Trophoblast cell (in vitro differentiated cells and primary cell): ENCODE measurements at regions not wholly inside any gene's neighbourhood (a gene's known extent, or its start where the extent isn't known, plus 50 kb on each side); places are given as distances from the start of the nearest gene placed in this dataset.

Source experiments
- DNase-seq, 2 donors: peaks; one replicate each; pipeline ENCODE4 v3.0.0-alpha.2; 2016
- H2AFZ ChIP-seq: 2 replicates; pipeline ENCODE4 v1.6.1; 2013; ENCODE audit warnings: low read length, moderate library complexity, mild to moderate bottlenecking; ENCODE audit not compliant: insufficient read depth, poor library complexity
- H2AK5ac ChIP-seq: 2 replicates; pipeline ENCODE4 v1.6.1; 2013; ENCODE audit warnings: mild to moderate bottlenecking, low read length
- H2BK120ac ChIP-seq: 2 replicates; pipeline ENCODE4 v1.6.1; 2013; ENCODE audit warnings: low read length, mild to moderate bottlenecking, moderate library complexity; ENCODE audit not compliant: insufficient read depth, poor library complexity
- H2BK12ac ChIP-seq: 2 replicates; pipeline ENCODE4 v1.6.1; 2013; ENCODE audit warnings: mild to moderate bottlenecking, low read length, moderate library complexity
- H2BK5ac ChIP-seq: 2 replicates; pipeline ENCODE4 v1.6.1; 2013; ENCODE audit warnings: low read length, low read depth, moderate library complexity, mild to moderate bottlenecking; ENCODE audit not compliant: poor library complexity
- H3K14ac ChIP-seq: 2 replicates; pipeline ENCODE4 v1.6.1; 2013; ENCODE audit warnings: mild to moderate bottlenecking, low read length
- H3K18ac ChIP-seq: 2 replicates; pipeline ENCODE4 v1.6.1; 2013; ENCODE audit warnings: mild to moderate bottlenecking, low read length
- H3K23ac ChIP-seq: 2 replicates; pipeline ENCODE4 v1.6.1; 2013; ENCODE audit warnings: low read length
- H3K27ac ChIP-seq: 2 replicates; pipeline ENCODE4 v1.5.1; 2013; ENCODE audit warnings: low read depth, mild to moderate bottlenecking, inconsistent platforms, low read length, moderate library complexity
- H3K27me3 ChIP-seq: 2 replicates; pipeline ENCODE4 v1.6.1; 2013; ENCODE audit warnings: inconsistent platforms, mild to moderate bottlenecking, low read length, moderate library complexity; ENCODE audit not compliant: insufficient read depth
- H3K36me3 ChIP-seq, 2 experiments: 1 replicate in 1 of 2; 2 replicates in 1 of 2; pipeline ENCODE4 v1.6.1; 2013; ENCODE audit warnings: low read length in 2 of 2, mild to moderate bottlenecking in 2 of 2, moderate library complexity in 1 of 2; ENCODE audit not compliant: insufficient read depth in 2 of 2, control insufficient read depth in 1 of 2
- H3K4ac ChIP-seq: 2 replicates; pipeline ENCODE4 v1.6.1; 2013; ENCODE audit warnings: low read depth, mild to moderate bottlenecking, low read length, moderate library complexity
- H3K4me1 ChIP-seq, 2 experiments: 1 replicate in 1 of 2; 2 replicates in 1 of 2; pipeline ENCODE4 v1.6.1; 2013; ENCODE audit warnings: low read length in 2 of 2, mild to moderate bottlenecking in 2 of 2, moderate library complexity in 1 of 2; ENCODE audit not compliant: insufficient read depth in 2 of 2, control insufficient read depth in 1 of 2
- H3K4me2 ChIP-seq: 2 replicates; pipeline ENCODE4 v1.6.1; 2013; ENCODE audit warnings: inconsistent platforms, mild to moderate bottlenecking, low read length, moderate library complexity
- H3K4me3 ChIP-seq: 2 replicates; pipeline ENCODE4 v1.5.1; 2013; ENCODE audit warnings: mild to moderate bottlenecking, low read depth, low read length, inconsistent platforms
- H3K79me1 ChIP-seq: one replicate; pipeline ENCODE4 v1.6.1; 2013; ENCODE audit warnings: low read length
- H3K79me2 ChIP-seq: 2 replicates; pipeline ENCODE4 v1.6.1; 2013; ENCODE audit warnings: low read length, mild to moderate bottlenecking; ENCODE audit not compliant: control insufficient read depth, insufficient read depth, poor library complexity
- H3K9ac ChIP-seq: 2 replicates; pipeline ENCODE4 v1.6.1; 2013; ENCODE audit warnings: mild to moderate bottlenecking, low read length
- H3K9me3 ChIP-seq: 2 replicates; pipeline ENCODE4 v1.6.1; 2013; ENCODE audit warnings: low read depth, mild to moderate bottlenecking, control low read depth, inconsistent platforms, low read length; ENCODE audit not compliant: insufficient read depth
- H4K12ac ChIP-seq: 2 replicates; pipeline ENCODE4 v1.6.1; 2013; ENCODE audit warnings: low read depth, mild to moderate bottlenecking, low read length, moderate library complexity
- H4K8ac ChIP-seq: 2 replicates; pipeline ENCODE4 v1.6.1; 2013; ENCODE audit warnings: low read depth, mild to moderate bottlenecking, low read length, moderate library complexity
- H4K91ac ChIP-seq: one replicate; pipeline ENCODE4 v1.6.1; 2013; ENCODE audit warnings: low read depth, mild to moderate bottlenecking, low read length, moderate library complexity
- WGBS: extraction: QIAGEN DNeasy Blood & Tissue Kit; methylation state at CpG from one replicate; pipeline ENCODE4 v1.1.7; 2013; ENCODE audit warnings: missing lambda C conversion rate; ENCODE audit not compliant: insufficient read length, insufficient coverage; ENCODE audit errors: extremely low coverage; 5-methylcytosine and 5-hydroxymethylcytosine counted together

GRCh38 chr3:176948151-176948550 is 249.1 kb downstream of the TBL1XR1 start:
- WGBS, result no CpG with 5 or more reads among the region's 2 CpGs

GRCh38 chr3:176946202-176946601 is 251.1 kb downstream of the TBL1XR1 start:
- no CpG with 5 or more reads among the region's 9 CpGs for WGBS

More at GRCh38 chr3:176948151-176948550, 249.1 kb downstream of the TBL1XR1 start:
- Histone ChIP-seq H3K79me2 (no peaks in the 10 kb centered on the region), H3K4me1 (no peaks in the 10 kb centered on the region), H3K4me3 (no peak overlapping the region), H4K91ac (no peak overlapping the region), H3K36me3 (no peaks in the 10 kb centered on the region), H3K23ac (no peak overlapping the region), H4K8ac (no peak overlapping the region), H2BK120ac (no peak overlapping the region), H3K27me3 (no peaks in the 10 kb centered on the region), H2BK12ac (no peak overlapping the region), H2AFZ (no peak overlapping the region), H3K4me2 (no peak overlapping the region), H4K12ac (no peak overlapping the region), H3K9me3 (no peaks in the 10 kb centered on the region), H3K27ac (no peak overlapping the region), H3K18ac (no peak overlapping the region), H2BK5ac (no peak overlapping the region), H3K14ac (no peak overlapping the region), H3K79me1 (no peaks in the 10 kb centered on the region), H3K4ac (no peak overlapping the region), H2AK5ac (no peak overlapping the region), H3K9ac (no peak overlapping the region)
- DNase-seq, result peak in 1 of 2 donors; percentile 37

GRCh38 chr3:176942305-176942704 is 255.0 kb downstream of the TBL1XR1 start:
- no peak overlapping the region for H2BK5ac ChIP-seq
- H3K18ac ChIP-seq, result no peak overlapping the region
- no peak overlapping the region for H2BK12ac ChIP-seq
- no peak overlapping the region for H4K12ac ChIP-seq
- no peak overlapping the region for H2BK120ac ChIP-seq
- H3K4me3 ChIP-seq, result no peak overlapping the region
- no peaks in the 10 kb centered on the region for H3K9me3 ChIP-seq
- H3K27ac ChIP-seq, result no peak overlapping the region
- H3K27me3 ChIP-seq, result no peaks in the 10 kb centered on the region
- H2AFZ ChIP-seq, result no peak overlapping the region
- DNase-seq, result no peak
- no peak overlapping the region for H4K91ac ChIP-seq
- no peak overlapping the region for H3K4me2 ChIP-seq
- H2AK5ac ChIP-seq, result no peak overlapping the region
- H3K79me1 ChIP-seq, result no peaks in the 10 kb centered on the region
- H4K8ac ChIP-seq, result no peak overlapping the region
- no peaks in the 10 kb centered on the region for H3K79me2 ChIP-seq
- no peak overlapping the region for H3K14ac ChIP-seq
- H3K23ac ChIP-seq, result no peak overlapping the region
- no peak overlapping the region for H3K9ac ChIP-seq
- no peaks in the 10 kb centered on the region for H3K4me1 ChIP-seq
- H3K36me3 ChIP-seq, result no peaks in the 10 kb centered on the region
- no peak overlapping the region for H3K4ac ChIP-seq
- no CpG with 5 or more reads among the region's 1 CpG for WGBS

More at GRCh38 chr3:176946202-176946601, 251.1 kb downstream of the TBL1XR1 start:
- DNase-seq, result no peak
- no peaks in the 10 kb centered on the region for H3K27me3 ChIP-seq
- no peak overlapping the region for H3K27ac ChIP-seq
- H3K36me3 ChIP-seq, result no peaks in the 10 kb centered on the region
- no peak overlapping the region for H3K18ac ChIP-seq
- no peaks in the 10 kb centered on the region for H3K79me2 ChIP-seq
- H2BK12ac ChIP-seq, result no peak overlapping the region
- no peak overlapping the region for H3K9ac ChIP-seq
- H3K23ac ChIP-seq, result no peak overlapping the region
- H3K4me3 ChIP-seq, result no peak overlapping the region
- H2BK120ac ChIP-seq, result no peak overlapping the region
- no peaks in the 10 kb centered on the region for H3K79me1 ChIP-seq
- H2BK5ac ChIP-seq, result no peak overlapping the region
- no peak overlapping the region for H3K4ac ChIP-seq
- H2AK5ac ChIP-seq, result no peak overlapping the region
- no peak overlapping the region for H3K14ac ChIP-seq
- no peak overlapping the region for H4K8ac ChIP-seq
- H4K91ac ChIP-seq, result no peak overlapping the region
- H4K12ac ChIP-seq, result no peak overlapping the region
- H3K4me1 ChIP-seq, result no peaks in the 10 kb centered on the region
- no peak overlapping the region for H2AFZ ChIP-seq
- no peak overlapping the region for H3K4me2 ChIP-seq
- H3K9me3 ChIP-seq, result no peaks in the 10 kb centered on the region

- Histone ChIP-seq H3K4me2 (no peak overlapping the region), H3K36me3 (no peaks in the 10 kb centered on the region)
Observed at GRCh38 chr3:176941689-176942088, 255.6 kb downstream of the TBL1XR1 start.

More at GRCh38 chr3:176941689-176942088, 255.6 kb downstream of the TBL1XR1 start:
- Histone ChIP-seq H3K18ac (no peak overlapping the region), H3K23ac (no peak overlapping the region), H3K27ac (no peak overlapping the region), H3K9me3 (no peaks in the 10 kb centered on the region), H3K79me2 (no peaks in the 10 kb centered on the region), H2AFZ (no peak overlapping the region), H3K9ac (no peak overlapping the region), H3K14ac (no peak overlapping the region), H2AK5ac (no peak overlapping the region), H4K12ac (no peak overlapping the region), H3K79me1 (no peaks in the 10 kb centered on the region), H4K91ac (no peak overlapping the region), H2BK5ac (no peak overlapping the region), H3K27me3 (no peaks in the 10 kb centered on the region), H3K4me3 (no peak overlapping the region), H2BK120ac (no peak overlapping the region), H3K4me1 (no peaks in the 10 kb centered on the region), H2BK12ac (no peak overlapping the region), H4K8ac (no peak overlapping the region), H3K4ac (no peak overlapping the region)
- no peak for DNase-seq
